Stimulated activated CD4-positive, alpha-beta T cell treated with anti-CD3 and anti-CD28 coated beads, Interleukin-1b, Interleukin-23, amount 100 ng/mL, for 24 hours (primary cell): ENCODE measurements at regions not wholly inside any gene's neighbourhood (a gene's known extent, or its start where the extent isn't known, plus 50 kb on each side); places are given as distances from the start of the nearest gene placed in this dataset.

Experiments used
- DNase-seq, 4 experiments: peaks; one replicate each; pipeline ENCODE4 v3.0.0-alpha.2; 2020; ENCODE audit warnings: low read depth in 4 of 4, low spot score in 1 of 4

DNA sequence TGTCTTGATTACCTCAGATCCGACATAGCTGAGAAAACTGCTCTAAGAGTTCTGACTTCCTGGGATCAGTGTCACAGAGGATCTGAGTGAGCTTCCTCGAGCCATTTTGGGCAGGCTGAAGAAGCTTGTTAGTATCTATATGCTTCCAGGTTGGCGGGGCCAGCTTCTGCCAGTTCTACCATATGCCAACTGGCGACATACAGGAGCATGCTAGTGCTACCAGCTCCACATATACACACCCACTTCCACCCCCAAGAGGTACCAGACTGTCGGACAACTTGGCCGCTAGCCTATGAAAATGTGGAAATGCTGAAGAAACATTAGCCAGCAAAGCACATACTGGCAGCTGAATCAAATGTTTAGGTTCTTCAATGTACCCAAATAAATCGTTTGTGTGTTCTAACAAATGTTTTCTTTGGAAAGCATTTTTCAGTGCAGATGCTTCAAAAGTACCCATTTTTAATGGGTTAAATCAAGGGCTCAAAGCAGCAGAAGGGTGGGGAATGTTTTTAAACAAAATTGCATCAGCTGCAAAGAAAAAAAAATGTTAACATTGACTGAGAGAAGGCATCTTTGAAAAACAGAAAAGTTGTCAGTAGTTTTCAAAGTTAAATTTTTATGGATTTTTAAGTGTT is 163.7 kb downstream of the KLF12 start:
- DNase-seq, result no peak

DNA sequence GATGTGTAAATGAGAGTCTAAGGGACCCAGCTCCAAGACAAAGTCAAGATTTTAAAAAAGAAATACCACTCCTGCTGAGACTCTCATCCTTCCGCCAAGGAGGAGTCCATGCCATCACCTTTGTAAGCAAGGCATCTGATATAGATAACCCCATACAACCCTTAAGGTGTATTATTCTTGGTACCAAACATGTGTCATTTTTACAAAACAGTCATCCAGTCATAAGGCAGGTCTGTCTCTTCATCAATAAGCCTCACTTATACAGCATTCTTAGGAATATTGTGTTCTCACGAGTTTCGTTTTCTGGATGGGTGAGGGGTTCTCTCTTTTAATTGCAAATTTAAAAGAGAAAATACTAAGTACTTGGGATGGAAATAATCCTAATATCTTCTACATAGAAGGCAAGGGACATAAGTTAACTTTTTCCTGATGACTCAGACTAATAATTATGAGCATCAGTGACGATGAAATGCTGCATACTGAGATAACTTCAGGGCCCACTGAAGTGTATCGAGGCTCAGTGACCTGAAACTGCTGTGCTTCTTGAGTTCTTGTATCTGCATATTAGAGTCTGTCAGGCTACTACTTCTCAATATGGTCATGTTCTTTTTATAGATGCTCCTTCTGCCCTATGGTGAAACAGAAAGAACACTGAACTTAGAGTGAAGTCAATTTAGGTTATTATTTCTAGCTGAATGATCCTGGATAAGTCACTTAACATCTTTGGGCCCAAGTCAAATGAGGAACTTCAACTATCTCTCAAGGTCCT is 166.6 kb downstream of the KLF12 start:
- DNase-seq, result no peak

DNA sequence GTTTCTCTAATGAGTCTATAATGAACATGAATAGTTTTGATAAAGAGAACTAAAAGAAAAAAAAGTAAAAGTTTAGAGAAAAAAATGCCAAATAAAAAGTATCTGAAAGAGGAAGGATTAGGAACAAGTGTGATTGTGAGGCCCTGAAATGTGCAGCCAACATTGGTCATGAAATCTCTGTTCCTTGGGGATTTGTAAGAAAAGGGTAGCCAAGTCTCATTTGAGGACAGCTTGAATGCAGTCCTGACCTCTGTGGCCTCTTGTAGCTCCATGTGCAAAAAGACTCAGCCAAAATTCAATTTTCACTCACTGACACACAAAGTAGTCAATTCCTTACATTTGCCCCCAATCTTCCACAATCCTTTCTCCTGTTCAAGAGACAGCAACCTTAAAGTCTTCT is 167.9 kb downstream of the KLF12 start:
- DNase-seq, result no peak

DNA sequence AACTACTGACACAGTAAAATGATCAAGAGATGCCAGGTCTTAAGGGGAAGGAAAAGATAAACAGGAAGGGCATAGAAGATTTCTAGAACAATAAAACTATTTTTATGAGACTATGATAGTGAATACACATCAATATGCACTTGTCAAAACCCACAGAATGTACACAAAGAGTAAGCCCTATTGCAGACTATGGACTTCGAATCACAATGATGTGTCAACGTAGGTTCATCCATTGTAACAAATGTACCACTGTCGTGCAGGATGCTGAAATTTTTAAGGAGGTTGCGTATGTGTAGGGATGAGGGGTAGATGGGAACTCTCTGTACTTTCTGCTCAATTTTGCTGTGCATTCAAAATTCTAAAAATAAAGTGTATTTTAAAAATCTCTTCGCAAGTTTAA is 171.9 kb downstream of the KLF12 start:
- DNase-seq, result no peak

DNA sequence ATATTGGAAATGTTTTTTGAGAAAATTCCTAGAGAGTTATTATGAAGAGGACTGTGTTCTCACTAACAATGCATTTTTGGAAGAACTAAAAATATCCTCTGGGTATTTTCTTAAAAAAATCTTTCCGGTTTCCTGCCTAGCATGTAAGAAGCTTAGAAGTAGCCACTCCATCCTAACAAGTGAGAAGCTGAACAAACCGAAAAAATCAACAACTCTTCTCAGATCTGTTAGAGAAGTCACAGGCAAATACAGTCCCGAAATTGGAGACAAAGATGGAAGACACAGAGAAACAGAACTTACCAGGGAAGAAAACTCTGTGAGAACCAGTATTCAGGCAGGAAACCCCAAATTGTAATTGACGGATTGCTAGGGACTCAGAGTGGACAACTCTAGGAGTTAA is 173.0 kb downstream of the KLF12 start:
- no peak for DNase-seq

DNA sequence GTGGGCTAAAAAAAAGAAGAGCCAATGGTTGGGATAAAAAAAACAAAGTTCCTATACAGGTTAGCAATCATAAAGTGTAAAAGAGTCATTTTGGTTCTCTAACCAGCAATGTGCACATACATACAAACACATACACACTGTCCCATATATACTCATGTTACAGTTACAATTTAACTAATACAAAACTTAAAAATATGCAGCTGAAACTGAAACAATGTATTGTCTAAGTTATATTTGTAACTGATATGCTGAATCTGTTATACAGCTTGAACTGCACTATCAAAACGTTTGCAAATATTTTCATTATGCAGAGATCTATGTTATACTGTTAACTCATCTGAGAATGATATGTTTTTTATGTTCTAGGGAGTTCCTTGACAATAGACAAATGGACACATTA is 173.7 kb downstream of the KLF12 start:
- DNase-seq, result no peak

DNA sequence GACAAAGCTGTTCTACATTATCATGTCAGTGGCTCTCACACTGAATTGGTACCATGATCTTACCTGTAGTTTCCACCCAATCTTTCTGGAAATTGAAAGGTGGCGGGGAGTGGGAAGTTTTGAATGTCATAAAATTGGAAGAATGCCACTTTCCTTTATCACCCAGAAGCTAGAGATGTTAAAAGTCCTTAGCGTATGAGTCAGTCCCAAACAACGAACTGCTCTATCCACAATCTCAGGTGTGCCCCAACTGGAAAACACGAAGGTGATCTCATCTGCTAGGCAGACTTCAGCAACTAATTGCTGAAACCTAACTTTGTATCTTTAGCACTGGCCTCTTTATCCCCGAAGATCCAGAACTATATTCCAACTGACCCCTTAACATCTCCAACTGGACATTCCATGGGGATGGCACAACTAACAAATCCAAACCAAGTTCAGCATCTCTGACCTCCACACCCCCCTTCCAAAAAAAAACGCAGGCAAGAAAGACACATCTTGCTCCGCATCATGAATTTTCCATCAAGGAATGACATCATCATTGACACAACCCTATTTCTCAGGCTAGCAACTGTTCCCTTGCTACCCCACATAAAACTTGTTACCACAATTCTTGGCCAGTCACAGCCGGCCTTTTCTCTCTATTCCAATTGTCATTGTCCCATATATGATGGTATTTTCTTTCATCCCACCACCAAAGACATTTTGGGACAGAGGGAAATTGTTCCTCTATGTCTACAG is 175.4 kb downstream of the KLF12 start:
- no peak for DNase-seq

DNA sequence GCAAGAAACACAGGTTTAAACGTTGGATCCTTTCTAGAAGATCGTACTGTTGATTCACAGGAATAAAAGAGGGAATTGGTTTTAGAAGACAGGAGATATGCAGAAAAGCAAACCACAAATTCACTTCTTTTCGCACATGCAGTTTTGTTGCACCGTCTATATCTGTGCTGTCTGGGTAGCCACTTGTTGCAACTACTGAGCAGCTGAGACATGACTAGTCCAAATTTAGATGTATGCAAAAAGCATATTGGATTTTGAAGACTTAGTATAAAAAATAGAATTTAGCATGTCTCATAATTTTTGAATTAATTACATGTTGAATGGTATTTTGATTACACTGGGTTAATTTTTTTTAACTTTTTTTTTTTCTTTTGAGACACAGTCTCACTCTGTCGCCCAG is 176.3 kb downstream of the KLF12 start:
- no peak for DNase-seq

DNA sequence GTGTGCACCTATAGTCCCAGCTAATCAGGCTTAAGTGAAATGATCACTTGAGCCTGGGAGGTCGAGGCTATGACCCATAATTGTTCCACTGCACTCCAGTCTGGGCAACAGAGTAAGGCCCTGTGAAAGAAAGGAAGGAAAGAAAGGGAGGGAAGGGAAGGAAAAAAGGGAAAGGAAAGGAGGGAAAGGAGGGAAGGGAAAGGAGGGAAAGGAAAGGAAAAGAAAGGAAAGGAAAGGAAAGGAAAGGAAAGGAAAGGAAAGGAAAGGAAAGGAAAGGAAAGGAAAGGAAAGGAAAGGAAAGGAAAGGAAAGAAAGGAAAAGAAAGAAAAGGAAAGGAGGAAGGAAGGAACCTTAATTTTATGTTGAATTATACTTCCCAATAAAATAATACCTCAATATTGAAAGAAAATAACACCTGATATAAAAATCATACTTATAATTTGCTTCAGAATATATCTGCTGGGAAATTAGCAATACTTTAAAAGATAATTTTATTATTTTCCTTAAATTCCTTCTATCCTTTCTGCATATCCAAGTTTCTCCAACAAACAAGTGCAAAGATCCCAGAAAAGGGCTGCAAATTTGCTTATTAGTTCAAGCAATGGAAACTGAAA is 177.3 kb downstream of the KLF12 start:
- DNase-seq, result no peak

DNA sequence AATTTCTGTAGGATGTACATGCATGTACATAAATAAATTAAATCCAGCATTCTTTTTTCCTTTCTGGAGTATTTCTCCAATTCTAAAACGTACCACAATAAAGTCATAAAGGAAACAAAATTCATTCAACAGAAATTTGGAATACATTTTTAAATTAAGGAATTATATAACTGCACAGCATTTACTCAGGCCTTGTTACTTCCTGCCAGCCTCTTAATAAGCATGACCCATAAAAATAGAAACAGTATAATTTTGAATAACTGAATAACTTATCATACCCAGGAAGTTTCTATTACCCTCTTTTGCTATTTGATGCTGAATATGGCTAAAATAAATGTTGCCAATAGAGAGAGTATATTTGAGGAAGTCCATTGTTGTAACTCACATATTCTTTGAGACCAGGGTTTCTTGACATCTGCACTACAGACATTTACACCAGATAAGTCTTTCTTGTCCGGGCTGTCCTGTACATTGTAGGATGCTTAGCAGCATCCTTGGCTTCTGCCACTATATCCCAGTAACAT is 178.2 kb downstream of the KLF12 start:
- DNase-seq, result no peak

DNA sequence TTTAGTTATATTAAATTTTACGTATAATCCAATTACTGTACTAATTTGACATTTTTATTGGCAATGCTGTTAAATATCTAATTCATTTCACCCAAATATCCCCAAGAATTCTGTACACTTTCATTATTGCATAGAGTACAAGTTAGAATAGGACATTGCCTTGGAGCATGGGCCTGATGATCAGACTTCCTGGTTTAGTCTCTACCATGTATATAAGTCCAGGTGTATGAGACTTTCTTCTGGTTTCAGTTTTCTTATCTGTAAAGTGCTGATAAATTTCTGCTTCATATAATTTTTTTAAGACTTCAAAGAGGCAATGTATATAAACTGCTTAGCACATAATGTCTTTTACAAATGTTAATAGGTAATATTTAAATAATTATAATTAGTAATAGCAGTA is 179.4 kb downstream of the KLF12 start:
- no peak for DNase-seq

DNA sequence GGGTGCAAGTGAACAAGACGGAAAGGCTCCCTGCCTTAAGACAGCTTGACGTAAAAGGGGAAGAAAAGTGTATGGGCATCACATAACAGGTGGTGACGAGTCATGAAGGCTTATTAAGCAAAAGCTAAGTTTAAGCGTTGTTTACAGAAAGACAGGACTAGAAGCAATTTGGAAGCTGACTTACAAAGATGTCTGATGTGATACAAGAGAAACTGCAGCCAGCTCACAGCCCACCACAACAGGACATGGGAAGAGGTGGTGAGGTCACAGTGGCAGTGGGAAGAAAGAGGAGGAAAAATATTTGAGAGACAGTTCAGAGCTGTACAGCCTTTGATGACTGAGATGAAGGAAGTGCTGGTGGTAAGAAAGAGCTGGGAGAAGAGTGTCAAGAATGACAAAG is 181.6 kb downstream of the KLF12 start:
- DNase-seq, result no peak

DNA sequence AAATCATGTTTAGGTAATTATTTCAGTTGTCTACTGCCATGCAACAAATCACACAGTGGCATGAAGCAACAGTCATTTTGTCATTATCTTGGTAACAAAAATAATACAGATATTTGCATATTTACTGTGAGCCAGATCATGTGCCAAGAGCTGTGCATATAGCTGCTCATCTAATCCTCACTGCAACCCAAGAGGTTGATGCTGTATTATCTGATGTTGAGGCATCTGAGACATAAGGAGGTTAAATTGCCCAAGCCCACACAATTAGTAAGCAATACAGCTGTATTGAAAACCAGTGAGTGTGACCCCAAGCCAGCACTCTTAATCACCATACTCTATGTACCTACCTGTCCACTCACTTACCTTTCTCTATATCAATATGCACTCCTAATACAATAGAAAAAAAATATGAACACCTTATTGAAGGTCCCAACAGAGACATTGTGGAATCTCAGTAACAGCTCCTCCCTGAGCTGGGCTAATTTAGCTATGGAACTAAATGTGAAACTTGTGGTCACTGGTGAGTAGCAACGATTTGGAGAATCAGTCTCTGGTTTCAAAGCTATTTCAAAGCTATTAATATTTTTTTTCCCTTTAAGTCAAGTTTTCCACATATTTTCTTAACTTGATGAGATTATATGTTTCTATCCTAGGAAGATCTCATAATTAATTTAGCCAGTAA is 185.2 kb downstream of the KLF12 start:
- DNase-seq, result no peak

DNA sequence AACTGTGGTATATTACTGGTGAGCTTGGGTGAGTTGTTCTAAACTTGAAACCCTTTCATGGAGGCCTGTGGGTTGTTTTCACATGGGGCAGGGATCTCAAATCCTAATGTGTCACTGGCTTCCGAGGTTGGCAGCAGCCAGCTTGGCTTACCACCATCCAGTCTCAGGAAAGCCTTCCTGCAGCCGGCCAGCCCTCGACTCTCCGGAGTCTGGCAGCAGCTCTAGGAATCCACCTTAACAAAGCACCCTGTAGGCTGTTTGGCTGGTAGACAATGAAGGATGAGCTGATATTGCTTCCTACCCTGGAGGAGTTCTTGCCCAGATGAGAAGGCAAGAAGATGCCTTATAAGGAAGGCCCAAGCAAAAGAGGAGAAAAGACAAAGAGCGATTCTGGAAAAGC is 188.3 kb downstream of the KLF12 start:
- DNase-seq, result no peak

DNA sequence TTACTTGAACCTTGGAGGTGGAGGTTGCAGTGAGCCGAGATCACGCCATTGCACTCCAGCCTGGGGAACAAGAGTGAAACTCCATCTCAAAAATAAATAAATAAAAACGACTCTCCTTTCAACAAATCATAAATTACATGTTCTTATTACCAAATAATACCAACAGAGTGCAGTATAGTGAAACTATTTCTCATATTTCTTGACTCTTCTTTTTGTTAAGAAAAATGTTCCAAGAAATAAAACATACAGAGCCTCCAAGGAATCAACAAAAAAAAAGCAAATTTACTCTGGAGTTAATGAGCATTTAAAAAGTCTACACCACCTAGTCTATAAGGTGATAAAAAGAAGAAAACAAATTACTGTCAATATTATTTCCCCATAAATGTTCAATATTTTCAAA is 188.8 kb downstream of the KLF12 start:
- DNase-seq, result no peak

DNA sequence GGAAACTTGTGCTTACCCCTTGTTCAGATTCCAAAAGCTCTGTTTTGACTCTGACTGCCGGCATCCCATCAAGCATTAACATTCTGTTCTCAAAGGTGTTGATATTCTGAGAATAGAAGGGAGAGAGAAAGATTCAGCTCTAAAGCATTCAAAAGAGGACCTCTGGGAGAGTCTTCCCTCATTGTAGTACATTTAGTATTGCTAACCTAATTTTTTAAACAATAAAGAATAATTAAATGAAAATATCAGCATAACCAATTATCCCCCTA is 190.3 kb downstream of the KLF12 start:
- no peak for DNase-seq

DNA sequence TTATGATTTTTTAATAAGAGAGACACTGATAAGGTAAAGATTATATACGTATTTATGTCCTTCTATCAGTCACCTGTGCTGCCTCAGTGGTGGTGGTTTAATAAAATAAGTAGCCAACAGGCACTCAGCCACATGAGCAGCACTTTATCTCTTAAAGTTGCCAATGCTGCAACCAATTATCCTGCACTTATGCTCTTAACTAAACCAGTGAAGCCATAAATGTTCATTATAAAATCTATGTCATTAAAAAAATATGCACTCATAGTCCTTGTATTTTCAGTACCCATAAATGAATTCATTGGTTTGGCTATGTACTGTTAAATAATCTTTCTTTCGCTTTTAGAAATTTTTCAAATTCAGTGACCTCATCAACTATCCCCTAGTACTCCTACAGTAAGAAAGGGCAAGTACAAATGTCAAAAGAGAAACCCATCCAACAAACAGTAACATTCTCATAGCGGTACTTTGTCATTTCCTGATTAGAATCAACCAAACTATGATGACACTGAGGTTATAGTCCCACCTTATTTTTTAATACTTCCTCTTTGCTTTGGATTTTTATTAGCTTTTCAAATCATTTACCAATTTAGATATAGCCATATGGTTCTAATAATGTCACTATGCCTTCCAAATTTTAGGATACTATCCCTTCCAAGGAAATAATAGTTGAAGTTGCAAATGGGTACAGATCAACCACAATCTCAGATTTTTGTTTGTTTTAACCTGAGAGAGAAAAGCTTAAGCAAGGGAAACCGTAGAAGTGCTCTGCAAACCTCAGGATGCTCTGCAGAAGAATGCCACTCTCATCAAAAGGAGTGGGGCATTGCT is 190.9 kb downstream of the KLF12 start:
- DNase-seq, result no peak

DNA sequence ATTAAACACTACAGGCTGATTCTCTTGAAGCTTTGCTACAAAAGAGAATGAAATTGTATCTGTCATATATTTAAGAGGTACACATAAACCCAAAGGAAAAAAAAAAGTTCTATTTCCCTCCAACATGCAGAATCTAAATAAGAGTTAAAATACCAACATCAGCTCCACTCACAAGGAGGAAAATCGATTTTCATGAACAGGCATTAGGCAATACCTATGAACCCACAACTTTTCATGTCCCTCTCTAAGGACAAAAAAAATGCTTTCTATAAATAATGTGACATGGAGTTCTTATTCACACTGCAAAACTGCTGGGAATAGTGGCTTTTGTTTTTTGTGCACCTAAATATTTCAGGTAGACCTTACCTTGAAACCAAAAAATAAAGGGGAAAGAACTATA is 192.5 kb downstream of the KLF12 start:
- no peak for DNase-seq

DNA sequence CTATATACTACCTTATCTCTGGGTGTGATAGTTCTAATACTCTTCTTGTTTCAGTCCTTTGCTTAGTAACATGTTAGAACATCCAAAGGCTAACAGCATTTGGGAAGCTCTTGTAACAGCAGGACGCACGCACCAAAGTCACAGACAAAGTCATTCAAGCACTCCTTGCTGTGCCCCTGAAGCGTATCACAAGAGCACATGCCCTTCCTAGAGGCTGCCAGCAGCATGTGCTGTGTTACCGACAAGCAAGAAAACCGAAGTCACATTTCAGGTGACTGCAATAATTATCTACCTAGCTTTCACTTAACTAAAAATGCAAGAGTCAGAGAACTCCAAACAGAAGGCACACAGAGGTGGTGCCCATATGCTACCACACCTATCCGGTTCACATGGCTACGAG is 194.1 kb downstream of the KLF12 start:
- DNase-seq, result no peak

DNA sequence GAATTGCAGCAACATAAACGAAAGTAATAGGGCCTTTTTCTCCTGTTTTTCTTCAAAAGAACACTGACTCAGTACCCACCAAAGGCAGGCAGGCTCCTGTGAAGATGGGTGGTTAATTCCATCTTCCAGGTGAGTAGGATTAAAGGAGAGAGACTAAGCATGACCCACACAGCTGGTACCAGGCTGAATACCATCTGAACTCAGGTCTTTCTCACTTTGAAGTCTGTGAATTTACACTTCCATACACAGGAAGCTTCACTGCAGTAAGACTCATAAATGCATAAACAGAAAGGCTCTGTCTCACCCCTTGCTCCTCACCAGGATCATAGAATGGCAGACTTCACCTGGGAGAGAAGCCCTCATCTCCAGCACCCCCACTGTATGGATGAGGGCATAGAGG is 194.6 kb downstream of the KLF12 start:
- DNase-seq, result no peak

DNA sequence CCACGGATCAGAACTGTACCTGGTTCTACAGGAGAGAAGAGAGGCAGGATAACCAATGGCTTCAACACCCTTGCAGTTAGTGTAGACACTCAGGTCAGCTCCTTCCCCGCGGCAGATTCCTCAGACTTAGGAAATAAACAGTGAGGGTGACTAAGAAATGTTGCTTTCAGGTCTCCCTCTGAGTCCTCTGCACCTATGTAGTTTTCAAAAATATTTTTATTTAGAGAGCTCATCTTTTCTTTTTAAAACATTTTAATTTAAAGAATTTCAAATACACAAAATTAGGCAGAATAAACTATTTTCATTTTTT is 195.2 kb downstream of the KLF12 start:
- no peak for DNase-seq
